H9 (cell line): ENCODE measurements at regions not wholly inside any gene's neighbourhood (a gene's known extent, or its start where the extent isn't known, plus 50 kb on each side); places are given as distances from the start of the nearest gene placed in this dataset.

Experiments used
- DNase-seq: peaks from one replicate; pipeline ENCODE4 v3.0.0-alpha.2; 2017
- H2AFZ ChIP-seq: one replicate; pipeline ENCODE4 v1.6.1; 2013; ENCODE audit warnings: mild to moderate bottlenecking, low read length, control low read depth, moderate library complexity
- H2AK5ac ChIP-seq: 2 replicates; pipeline ENCODE4 v1.6.1; 2013; ENCODE audit warnings: low read length, control low read depth, mixed read lengths; ENCODE audit not compliant: insufficient read length
- H2BK120ac ChIP-seq: one replicate; pipeline ENCODE4 v1.6.1; 2013; ENCODE audit warnings: low read depth, mild to moderate bottlenecking, low read length, control low read depth, inconsistent platforms; ENCODE audit not compliant: poor library complexity, severe bottlenecking
- H2BK12ac ChIP-seq: 2 replicates; pipeline ENCODE4 v1.6.1; 2013; ENCODE audit warnings: low read length, control low read depth, mixed read lengths, low read depth; ENCODE audit not compliant: insufficient read length
- H2BK15ac ChIP-seq: 2 replicates; pipeline ENCODE4 v1.6.1; 2013; ENCODE audit warnings: low read depth, low read length, control low read depth
- H2BK20ac ChIP-seq: one replicate; pipeline ENCODE4 v1.6.1; 2013; ENCODE audit warnings: low read depth, mild to moderate bottlenecking, low read length, control low read depth, inconsistent platforms; ENCODE audit not compliant: poor library complexity, severe bottlenecking
- H2BK5ac ChIP-seq: 2 replicates; pipeline ENCODE4 v1.6.1; 2013; ENCODE audit warnings: low read length, control low read depth, mixed read lengths; ENCODE audit not compliant: insufficient read length
- H3K14ac ChIP-seq: 2 replicates; pipeline ENCODE4 v1.6.1; 2013; ENCODE audit warnings: low read length, control low read depth; ENCODE audit not compliant: insufficient read depth
- H3K18ac ChIP-seq: 2 replicates; pipeline ENCODE4 v1.6.1; 2013; ENCODE audit warnings: low read depth, mild to moderate bottlenecking, mixed read lengths, low read length, control low read depth; ENCODE audit not compliant: insufficient read length
- H3K23ac ChIP-seq: 2 replicates; pipeline ENCODE4 v1.6.1; 2013; ENCODE audit warnings: low read length, control low read depth, mixed read lengths, low read depth; ENCODE audit not compliant: insufficient read length
- H3K23me2 ChIP-seq: 2 replicates; pipeline ENCODE4 v1.6.1; 2013; ENCODE audit warnings: low read depth, mild to moderate bottlenecking, mixed read lengths, low read length, control low read depth; ENCODE audit not compliant: insufficient read length, poor library complexity, severe bottlenecking
- H3K27ac ChIP-seq: 2 replicates; pipeline ENCODE4 v1.5.1; 2013; ENCODE audit warnings: low read length, control low read depth, mixed read lengths, low read depth; ENCODE audit not compliant: insufficient read length
- H3K27me3 ChIP-seq: 2 replicates; pipeline ENCODE4 v1.6.1; 2013; ENCODE audit warnings: low read length, control low read depth, inconsistent platforms; ENCODE audit not compliant: insufficient read depth
- H3K4ac ChIP-seq: 2 replicates; pipeline ENCODE4 v1.6.1; 2013; ENCODE audit warnings: low read depth, mild to moderate bottlenecking, control low read depth, inconsistent platforms, low read length, moderate library complexity
- H3K4me1 ChIP-seq: 2 replicates; pipeline ENCODE4 v1.6.1; 2013; ENCODE audit warnings: low read length, control low read depth, inconsistent platforms; ENCODE audit not compliant: insufficient read depth
- H3K4me2 ChIP-seq: 2 replicates; pipeline ENCODE4 v1.6.1; 2013; ENCODE audit warnings: low read length, control low read depth, mixed read lengths; ENCODE audit not compliant: insufficient read length, insufficient read depth
- H3K56ac ChIP-seq: 2 replicates; pipeline ENCODE4 v1.6.1; 2013; ENCODE audit warnings: low read depth, mild to moderate bottlenecking, mixed read lengths, low read length, control low read depth; ENCODE audit not compliant: insufficient read length
- H3K79me1 ChIP-seq: 2 replicates; pipeline ENCODE4 v1.6.1; 2013; ENCODE audit warnings: low read depth, mild to moderate bottlenecking, moderate library complexity, low read length, control low read depth, inconsistent platforms; ENCODE audit not compliant: insufficient read depth, poor library complexity, severe bottlenecking
- H3K79me2 ChIP-seq: 2 replicates; pipeline ENCODE4 v1.6.1; 2013; ENCODE audit warnings: low read length, control low read depth, inconsistent platforms; ENCODE audit not compliant: insufficient read depth
- H3K9ac ChIP-seq: 2 replicates; pipeline ENCODE4 v1.6.1; 2013; ENCODE audit warnings: low read length, control low read depth, mixed read lengths; ENCODE audit not compliant: insufficient read length; ENCODE audit errors: extremely low read depth
- H3K9me3 ChIP-seq: one replicate; pipeline ENCODE4 v1.6.1; 2013; ENCODE audit warnings: low read depth, low read length, inconsistent platforms; ENCODE audit not compliant: control insufficient read depth
- H3T11ph ChIP-seq: one replicate; pipeline ENCODE4 v1.6.1; 2013; ENCODE audit warnings: mild to moderate bottlenecking, low read length, control low read depth, inconsistent platforms
- H4K20me1 ChIP-seq: one replicate; pipeline ENCODE4 v1.6.1; 2013; ENCODE audit not compliant: control insufficient read depth, insufficient read length, insufficient read depth
- H4K5ac ChIP-seq: 2 replicates; pipeline ENCODE4 v1.6.1; 2013; ENCODE audit warnings: low read depth, mild to moderate bottlenecking, mixed read lengths, low read length, control low read depth; ENCODE audit not compliant: insufficient read length
- H4K8ac ChIP-seq: replicated peaks from 2 replicates; pipeline ENCODE4 v1.6.1; 2013; ENCODE audit warnings: low read length, control low read depth, mixed read lengths, low read depth; ENCODE audit not compliant: insufficient read length
- H4K91ac ChIP-seq: 2 replicates; pipeline ENCODE4 v1.6.1; 2013; ENCODE audit warnings: low read depth, mild to moderate bottlenecking, moderate library complexity, mixed read lengths, low read length, control low read depth; ENCODE audit not compliant: insufficient read length
- H3K27ac Mint-ChIP-seq, 3 experiments: 2 replicates in 2 of 3; 3 replicates in 1 of 3; pipeline ENCODE4 v1.8.0; 2020 to 2021; ENCODE audit warnings: mixed read lengths in 3 of 3, mild to moderate bottlenecking in 1 of 3, moderate library complexity in 1 of 3
- H3K27me3 Mint-ChIP-seq: 2 replicates; pipeline ENCODE4 v1.8.0; 2021; ENCODE audit warnings: low read depth, mild to moderate bottlenecking, moderate library complexity, mixed read lengths
- H3K36me3 Mint-ChIP-seq, 3 experiments: 2 replicates in 2 of 3; 3 replicates in 1 of 3; pipeline ENCODE4 v1.8.0; 2020 to 2021; ENCODE audit warnings: low read depth in 3 of 3, mixed read lengths in 3 of 3; ENCODE audit not compliant: insufficient read depth in 1 of 3
- H3K4me1 Mint-ChIP-seq, 2 experiments: 2 replicates each; pipeline ENCODE4 v1.8.0; 2020; ENCODE audit warnings: mixed read lengths in 2 of 2
- H3K4me3 Mint-ChIP-seq, 2 experiments: 2 replicates in 1 of 2; 3 replicates in 1 of 2; pipeline ENCODE4 v1.8.0; 2020 to 2021; ENCODE audit warnings: mild to moderate bottlenecking in 2 of 2, mixed read lengths in 2 of 2, moderate library complexity in 1 of 2
- H3K9me3 Mint-ChIP-seq, 2 experiments: 2 replicates in 1 of 2; 3 replicates in 1 of 2; pipeline ENCODE4 v1.8.0; 2020; ENCODE audit warnings: mild to moderate bottlenecking in 2 of 2, mixed read lengths in 2 of 2, moderate library complexity in 1 of 2
- WGBS: extraction: QIAGEN DNeasy Blood & Tissue Kit; methylation state at CpG from one replicate; pipeline ENCODE4 v1.1.7; 2013; ENCODE audit warnings: missing lambda C conversion rate, low lambda C conversion rate, mixed read lengths; ENCODE audit not compliant: insufficient read length; ENCODE audit errors: extremely low coverage; 5-methylcytosine and 5-hydroxymethylcytosine counted together
- TF ChIP-seq, protein P1 (sequence below): fragments of 200-600 bp; sonication (generic); conservative IDR thresholded peaks from 3 replicates; pipeline ENCODE4 v1.8.0; 2021; ENCODE audit warnings: antibody characterized with exemption, mild to moderate bottlenecking

DNA sequence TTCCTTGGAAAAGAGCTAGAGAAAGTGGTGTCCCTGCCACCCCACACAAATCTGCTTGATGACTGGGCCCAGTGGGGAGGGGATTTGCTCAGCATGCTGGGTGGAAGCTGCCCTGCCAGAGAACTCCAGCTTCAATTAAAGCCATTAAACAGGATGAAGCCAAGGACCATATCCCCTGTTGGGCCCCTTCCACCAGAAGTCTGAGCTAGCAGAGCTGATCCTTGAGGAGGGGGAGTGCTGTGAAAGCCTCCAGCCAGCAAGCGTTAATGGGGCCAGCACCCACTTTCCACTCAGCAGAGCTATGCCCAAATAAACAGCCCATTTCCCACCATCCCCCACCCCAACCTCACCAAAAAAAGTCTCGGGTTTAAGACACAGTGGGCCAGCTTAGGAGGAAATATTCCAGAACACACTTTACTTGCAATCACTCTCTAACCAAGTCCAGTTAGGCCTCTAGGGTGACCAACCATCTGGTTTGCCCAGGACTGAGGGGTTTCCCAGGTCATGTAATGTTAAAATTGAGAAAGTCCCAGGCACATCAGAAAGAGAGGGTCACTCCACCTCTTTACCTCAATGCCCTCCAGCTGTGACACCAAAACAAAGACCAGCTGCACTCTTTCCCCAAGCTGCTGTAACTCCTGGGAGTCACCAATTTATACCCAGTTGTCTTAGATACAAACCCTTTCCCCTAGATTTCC lies 132.3 kb downstream of the FOXI3 start:
- Histone ChIP-seq H3K56ac (no peak overlapping the region), H3T11ph (peak overlapping the region; percentile 60), H4K5ac (no peak overlapping the region), H3K4ac (no peak overlapping the region), H3K79me2 (no peaks in the 10 kb centered on the region), H2BK12ac (no peak overlapping the region), H3K23ac (no peak overlapping the region), H2BK5ac (no peak overlapping the region), H2BK120ac (no peak overlapping the region), H4K8ac (no peak overlapping the region), H3K14ac (no peak overlapping the region), H2BK15ac (no peak overlapping the region), H3K23me2 (no peaks in the 10 kb centered on the region), H3K18ac (peak overlapping the region; percentile 48), H3K4me1 (no peaks in the 10 kb centered on the region), H2BK20ac (no peak overlapping the region), H3K9ac (no peak overlapping the region), H3K4me2 (no peak overlapping the region), H3K79me1 (no peaks in the 10 kb centered on the region), H3K27ac (no peak overlapping the region), H3K27me3 (no peaks in the 10 kb centered on the region; the same call in 1 of the 2 replicates), H4K91ac (no peak overlapping the region), H3K9me3 (no peaks in the 10 kb centered on the region), H4K20me1 (no peaks in the 10 kb centered on the region), H2AK5ac (no peak overlapping the region), H2AFZ (no peak overlapping the region)
- WGBS: no CpG with 5 or more reads among the region's 2 CpGs
- no peaks in the 10 kb centered on the region for H3K36me3 Mint-ChIP-seq
- H3K27me3 Mint-ChIP-seq: no peaks in the 10 kb centered on the region; the same call in 1 of the 2 replicates
- TF ChIP-seq, protein P1, sequence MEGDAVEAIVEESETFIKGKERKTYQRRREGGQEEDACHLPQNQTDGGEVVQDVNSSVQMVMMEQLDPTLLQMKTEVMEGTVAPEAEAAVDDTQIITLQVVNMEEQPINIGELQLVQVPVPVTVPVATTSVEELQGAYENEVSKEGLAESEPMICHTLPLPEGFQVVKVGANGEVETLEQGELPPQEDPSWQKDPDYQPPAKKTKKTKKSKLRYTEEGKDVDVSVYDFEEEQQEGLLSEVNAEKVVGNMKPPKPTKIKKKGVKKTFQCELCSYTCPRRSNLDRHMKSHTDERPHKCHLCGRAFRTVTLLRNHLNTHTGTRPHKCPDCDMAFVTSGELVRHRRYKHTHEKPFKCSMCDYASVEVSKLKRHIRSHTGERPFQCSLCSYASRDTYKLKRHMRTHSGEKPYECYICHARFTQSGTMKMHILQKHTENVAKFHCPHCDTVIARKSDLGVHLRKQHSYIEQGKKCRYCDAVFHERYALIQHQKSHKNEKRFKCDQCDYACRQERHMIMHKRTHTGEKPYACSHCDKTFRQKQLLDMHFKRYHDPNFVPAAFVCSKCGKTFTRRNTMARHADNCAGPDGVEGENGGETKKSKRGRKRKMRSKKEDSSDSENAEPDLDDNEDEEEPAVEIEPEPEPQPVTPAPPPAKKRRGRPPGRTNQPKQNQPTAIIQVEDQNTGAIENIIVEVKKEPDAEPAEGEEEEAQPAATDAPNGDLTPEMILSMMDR: no peak
- peaks cover 20 to 25% of the 10 kb centered on the region in 2 experiments for H3K4me1 Mint-ChIP-seq
- DNase-seq: no peak
- H3K27ac Mint-ChIP-seq: no peak overlapping the region
- H3K4me3 Mint-ChIP-seq: no peak overlapping the region
- no peaks in the 10 kb centered on the region; a peak in 2 of 5 replicates for H3K9me3 Mint-ChIP-seq
